ENCODE measurements at regions not wholly inside any gene's neighbourhood (a gene's known extent, or its start where the extent isn't known, plus 50 kb on each side); places are given as distances from the start of the nearest gene placed in this dataset.

DNA sequence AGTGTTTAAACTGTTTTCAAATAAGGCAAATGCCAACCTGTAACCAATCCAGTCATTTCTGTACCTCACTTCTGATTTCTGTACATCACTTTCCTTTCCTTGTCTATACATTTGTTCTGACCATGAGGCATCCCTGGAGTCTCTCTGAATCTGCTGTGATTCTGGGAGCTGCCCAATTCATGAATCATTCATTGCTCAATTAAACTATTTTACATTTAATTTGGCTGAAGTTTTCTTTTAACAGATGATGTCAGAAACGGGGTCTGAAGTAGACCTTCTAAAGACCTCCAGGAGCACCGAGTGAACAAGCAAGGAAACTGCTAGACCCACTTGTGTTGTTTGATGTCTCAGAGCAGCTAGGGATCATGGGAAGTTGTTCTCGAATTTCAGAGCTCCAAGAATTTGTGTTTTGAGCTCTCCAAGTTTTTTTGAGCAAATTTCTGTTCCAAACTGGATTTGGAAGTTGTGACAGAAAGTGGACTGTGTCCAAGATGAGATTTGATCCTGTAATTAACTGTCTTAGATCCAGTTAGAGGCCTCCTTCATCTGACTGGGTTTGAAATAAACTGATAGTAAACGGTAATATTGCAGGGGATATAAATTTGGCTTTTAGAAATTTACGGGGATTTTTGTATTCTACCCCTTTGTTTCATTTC is 490.8 kb upstream of the ST8SIA4 start:
- H3K4me3 ChIP-seq (ENCODE audit: low read depth, low read length) = no peak overlapping the region
- TF ChIP-seq, protein P1, sequence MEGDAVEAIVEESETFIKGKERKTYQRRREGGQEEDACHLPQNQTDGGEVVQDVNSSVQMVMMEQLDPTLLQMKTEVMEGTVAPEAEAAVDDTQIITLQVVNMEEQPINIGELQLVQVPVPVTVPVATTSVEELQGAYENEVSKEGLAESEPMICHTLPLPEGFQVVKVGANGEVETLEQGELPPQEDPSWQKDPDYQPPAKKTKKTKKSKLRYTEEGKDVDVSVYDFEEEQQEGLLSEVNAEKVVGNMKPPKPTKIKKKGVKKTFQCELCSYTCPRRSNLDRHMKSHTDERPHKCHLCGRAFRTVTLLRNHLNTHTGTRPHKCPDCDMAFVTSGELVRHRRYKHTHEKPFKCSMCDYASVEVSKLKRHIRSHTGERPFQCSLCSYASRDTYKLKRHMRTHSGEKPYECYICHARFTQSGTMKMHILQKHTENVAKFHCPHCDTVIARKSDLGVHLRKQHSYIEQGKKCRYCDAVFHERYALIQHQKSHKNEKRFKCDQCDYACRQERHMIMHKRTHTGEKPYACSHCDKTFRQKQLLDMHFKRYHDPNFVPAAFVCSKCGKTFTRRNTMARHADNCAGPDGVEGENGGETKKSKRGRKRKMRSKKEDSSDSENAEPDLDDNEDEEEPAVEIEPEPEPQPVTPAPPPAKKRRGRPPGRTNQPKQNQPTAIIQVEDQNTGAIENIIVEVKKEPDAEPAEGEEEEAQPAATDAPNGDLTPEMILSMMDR (conservative IDR thresholded peaks at IDR 0.05; ENCODE audit: low read depth, low read length) = no peak
- no peak for DNase-seq (ENCODE audit: low read depth)

DNA sequence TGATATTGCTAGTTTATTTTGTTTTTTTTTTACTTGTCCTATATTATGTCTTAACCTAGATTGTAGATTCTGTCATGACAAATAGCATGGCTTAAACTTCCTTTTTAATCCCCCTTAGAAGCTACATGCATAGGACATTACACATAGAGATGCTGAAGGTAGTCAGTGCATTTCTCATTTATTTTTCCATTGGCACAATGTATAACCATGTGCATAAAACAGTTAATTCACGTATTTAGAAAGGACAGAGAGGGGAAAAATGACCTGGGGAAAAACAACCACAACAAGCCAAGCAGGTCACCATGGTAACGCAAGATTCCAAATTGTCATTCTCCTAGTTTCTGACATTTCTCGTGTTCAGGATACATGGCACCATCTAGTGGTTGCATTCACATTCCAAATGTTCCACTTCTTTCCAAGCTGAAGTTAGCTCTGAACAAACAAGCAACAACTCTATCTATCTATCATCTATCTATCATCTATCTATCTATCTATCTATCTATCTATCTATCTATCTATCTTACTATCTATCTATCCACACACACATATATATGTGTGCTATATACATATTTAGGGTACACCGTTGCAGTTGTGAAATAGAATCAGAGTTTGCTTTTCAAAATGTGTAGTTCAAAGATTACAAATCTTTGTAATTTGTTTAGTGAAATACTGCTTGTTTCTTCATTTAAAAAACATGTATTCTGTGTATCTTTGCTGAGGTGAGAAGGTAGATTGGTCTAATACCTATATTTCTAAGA is 487.2 kb upstream of the ST8SIA4 start:
- TF ChIP-seq, protein P1 (conservative IDR thresholded peaks at IDR 0.05; ENCODE audit: low read depth, low read length) = peak; percentile 73
- peak; percentile 71 for DNase-seq (ENCODE audit: low read depth)
- H3K4me3 ChIP-seq (ENCODE audit: low read depth, low read length) = no peak overlapping the region

DNA sequence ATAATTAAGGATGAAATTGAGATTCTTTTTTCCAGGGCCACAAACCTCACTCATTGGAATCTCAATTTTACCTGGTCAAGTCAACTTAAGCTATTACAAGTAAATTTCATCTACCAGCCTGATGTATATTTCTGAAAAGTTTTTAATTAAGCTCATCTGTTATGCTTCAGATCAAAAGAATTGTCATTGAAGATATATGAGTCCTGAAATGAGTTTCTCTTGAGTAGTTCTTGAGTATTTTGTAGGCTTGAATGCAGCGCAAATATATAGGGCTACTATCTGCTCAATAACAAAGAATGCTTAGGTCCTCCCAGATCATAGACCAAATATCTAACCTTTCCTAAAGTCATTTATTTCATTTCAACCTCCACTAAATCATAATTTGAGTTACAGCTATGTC is 482.2 kb upstream of the ST8SIA4 start:
- TF ChIP-seq, protein P1 (conservative IDR thresholded peaks at IDR 0.05; ENCODE audit: low read depth, low read length) = no peak
- DNase-seq (ENCODE audit: low read depth) = no peak
- no peak overlapping the region for H3K4me3 ChIP-seq (ENCODE audit: low read depth, low read length)

DNA sequence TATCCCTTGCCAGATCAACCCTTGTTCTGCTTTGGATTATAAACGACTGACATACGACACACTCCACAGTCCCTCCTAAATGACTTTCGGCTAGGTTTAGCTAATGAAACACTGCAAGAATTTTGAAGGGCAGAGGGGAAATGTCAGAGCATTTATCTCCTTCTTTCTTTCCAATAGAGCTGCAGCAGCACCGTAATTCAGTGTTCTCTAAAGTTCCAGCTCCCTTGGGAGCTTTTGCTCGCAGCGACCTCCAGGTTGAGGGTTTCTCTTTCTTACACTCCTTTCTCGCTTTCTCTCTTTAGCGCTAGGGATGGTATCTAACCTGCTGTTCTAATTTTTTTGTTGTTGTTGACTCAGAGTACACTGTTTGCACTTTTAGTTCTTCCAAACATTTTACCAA is 467.1 kb upstream of the ST8SIA4 start:
- no peak overlapping the region for H3K4me3 ChIP-seq (ENCODE audit: low read depth, low read length)
- peak; percentile 4 for DNase-seq (ENCODE audit: low read depth)
- TF ChIP-seq, protein P1 (conservative IDR thresholded peaks at IDR 0.05; ENCODE audit: low read depth, low read length) = no peak

DNA sequence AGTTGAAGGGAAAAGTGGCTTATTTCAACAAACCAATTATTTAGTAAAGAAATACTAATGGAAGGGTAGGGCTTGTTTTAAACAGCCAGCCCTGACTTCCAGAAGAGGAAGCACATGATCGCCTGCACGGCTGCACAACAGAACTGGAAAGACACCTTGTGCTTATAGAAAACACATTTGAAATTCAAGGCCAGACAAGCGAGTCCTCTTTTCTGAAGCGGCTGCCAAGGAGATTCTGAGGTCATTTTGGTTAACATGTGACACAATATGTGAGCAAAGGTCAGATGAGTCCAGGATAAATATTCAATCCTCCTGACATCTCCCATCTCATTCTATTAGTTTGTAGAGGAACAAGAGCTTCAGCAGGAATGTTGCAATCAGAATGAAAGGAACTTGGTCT is 461.4 kb upstream of the ST8SIA4 start:
- no peak for DNase-seq (ENCODE audit: low read depth)
- TF ChIP-seq, protein P1 (conservative IDR thresholded peaks at IDR 0.05; ENCODE audit: low read depth, low read length) = no peak
- H3K4me3 ChIP-seq (ENCODE audit: low read depth, low read length) = no peak overlapping the region

DNA sequence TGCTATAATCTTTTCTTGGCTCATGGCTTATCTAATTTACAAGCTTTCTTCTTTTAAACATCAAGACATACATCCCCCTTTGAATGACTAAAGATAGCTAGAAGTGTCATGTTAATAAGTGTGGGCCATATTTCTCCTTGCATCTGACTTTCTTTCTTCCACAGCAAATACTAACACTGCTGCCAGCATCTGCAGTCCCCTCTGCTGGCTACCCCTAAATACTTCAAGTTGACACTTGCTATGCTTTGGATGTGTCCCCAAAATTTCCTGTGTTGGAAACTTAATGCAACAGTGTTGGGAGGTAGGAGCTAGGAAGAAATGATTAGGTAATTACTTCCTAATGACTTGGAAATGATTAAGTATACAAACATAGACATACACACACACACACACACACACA is 459.0 kb upstream of the ST8SIA4 start:
- no peak overlapping the region for H3K4me3 ChIP-seq (ENCODE audit: low read depth, low read length)
- DNase-seq (ENCODE audit: low read depth) = no peak
- TF ChIP-seq, protein P1 (conservative IDR thresholded peaks at IDR 0.05; ENCODE audit: low read depth, low read length) = no peak

DNA sequence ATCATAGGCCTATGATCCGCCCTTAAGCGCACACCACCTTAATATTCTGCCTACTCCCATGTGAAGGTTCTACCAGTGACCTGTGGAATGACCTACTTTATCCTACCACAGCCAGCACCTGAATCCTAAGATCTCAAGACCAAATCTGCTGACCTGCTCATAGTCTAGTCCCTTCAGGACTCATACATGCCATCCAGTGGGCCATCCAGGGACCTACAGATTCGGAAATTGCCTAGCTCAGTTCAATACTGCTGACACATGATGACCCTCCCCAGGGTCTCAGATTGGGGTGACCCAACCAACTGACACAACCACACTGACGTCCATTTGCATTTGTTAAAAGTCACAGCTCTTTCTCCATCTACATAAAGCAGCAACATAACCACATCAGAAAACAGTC is 443.8 kb upstream of the ST8SIA4 start:
- no peak overlapping the region for H3K4me3 ChIP-seq (ENCODE audit: low read depth, low read length)
- TF ChIP-seq, protein P1 (conservative IDR thresholded peaks at IDR 0.05; ENCODE audit: low read depth, low read length) = no peak
- DNase-seq (ENCODE audit: low read depth) = no peak
